ENCODE measurements at regions not wholly inside any gene's neighbourhood (a gene's known extent, or its start where the extent isn't known, plus 50 kb on each side); places are given as distances from the start of the nearest gene placed in this dataset.

GRCh38 chr6:169935861-169936260 lies 184.4 kb downstream of the ERMARD start:
- Histone ChIP-seq H3K36me3 (ENCODE audit: control insufficient read depth in 5 of 5, insufficient read depth in 5 of 5, low read length in 5 of 5) (no peaks in the 10 kb centered on the region), H3K27ac (ENCODE audit: low read depth, low read length) (no peak overlapping the region), H3K4me3 (ENCODE audit: low read depth in 1 of 5, low read length in 5 of 5) (no peak overlapping the region), H3K27me3 (ENCODE audit: control insufficient read depth in 5 of 5, insufficient read depth in 4 of 5, low read length in 5 of 5) (peaks cover 4 to 40% (median 19%) of the 10 kb centered on the region in 5 donors), H3K4me1 (ENCODE audit: control insufficient read depth in 5 of 5, insufficient read depth in 5 of 5, low read length in 5 of 5) (peaks cover 3 to 29% (median 28%) of the 10 kb centered on the region in 5 donors), H3K9me3 (ENCODE audit: control insufficient read depth in 5 of 5, low read length in 5 of 5) (no peaks in the 10 kb centered on the region), H3K9ac (ENCODE audit: low read length in 5 of 5) (no peak overlapping the region)

- Histone ChIP-seq H3K36me3 (ENCODE audit: control insufficient read depth in 5 of 5, insufficient read depth in 5 of 5, low read length in 5 of 5) (no peaks in the 10 kb centered on the region), H3K27ac (ENCODE audit: low read depth, low read length) (no peak overlapping the region), H3K9ac (ENCODE audit: low read length in 5 of 5) (no peak overlapping the region), H3K4me3 (ENCODE audit: low read depth in 1 of 5, low read length in 5 of 5) (no peak overlapping the region), H3K9me3 (ENCODE audit: control insufficient read depth in 5 of 5, low read length in 5 of 5) (no peaks in the 10 kb centered on the region), H3K27me3 (ENCODE audit: control insufficient read depth in 5 of 5, insufficient read depth in 4 of 5, low read length in 5 of 5) (peaks cover 4 to 39% (median 17%) of the 10 kb centered on the region in 5 donors), H3K4me1 (ENCODE audit: control insufficient read depth in 5 of 5, insufficient read depth in 5 of 5, low read length in 5 of 5) (peaks cover 3 to 29% (median 28%) of the 10 kb centered on the region in 5 donors)
These were observed 183.9 kb downstream of the ERMARD start for GRCh38 chr6:169935348-169935718.

GRCh38 chr6:169934699-169935347 lies 183.4 kb downstream of the ERMARD start:
- H3K27ac ChIP-seq (ENCODE audit: low read depth, low read length), result no peak overlapping the region
- no peaks in the 10 kb centered on the region for H3K36me3 ChIP-seq (ENCODE audit: control insufficient read depth in 5 of 5, insufficient read depth in 5 of 5, low read length in 5 of 5)
- H3K9ac ChIP-seq (ENCODE audit: low read length in 5 of 5), result no peak overlapping the region
- H3K9me3 ChIP-seq (ENCODE audit: control insufficient read depth in 5 of 5, low read length in 5 of 5), result no peaks in the 10 kb centered on the region
- peaks cover under 1 to 33% (median 17%) of the 10 kb centered on the region in 5 donors for H3K27me3 ChIP-seq (ENCODE audit: control insufficient read depth in 5 of 5, insufficient read depth in 4 of 5, low read length in 5 of 5)
- no peak overlapping the region for H3K4me3 ChIP-seq (ENCODE audit: low read depth in 1 of 5, low read length in 5 of 5)
- peaks cover 3 to 29% (median 28%) of the 10 kb centered on the region in 5 donors for H3K4me1 ChIP-seq (ENCODE audit: control insufficient read depth in 5 of 5, insufficient read depth in 5 of 5, low read length in 5 of 5)

GRCh38 chr6:169933839-169934698 lies 182.6 kb downstream of the ERMARD start:
- Histone ChIP-seq H3K9me3 (ENCODE audit: control insufficient read depth in 5 of 5, low read length in 5 of 5) (peaks cover 0 to 6% (median 0%) of the 10 kb centered on the region in 5 donors), H3K4me3 (ENCODE audit: low read depth in 1 of 5, low read length in 5 of 5) (peak overlapping the region in 1 of 5 donors; percentile 27), H3K36me3 (ENCODE audit: control insufficient read depth in 5 of 5, insufficient read depth in 5 of 5, low read length in 5 of 5) (no peaks in the 10 kb centered on the region), H3K4me1 (ENCODE audit: control insufficient read depth in 5 of 5, insufficient read depth in 5 of 5, low read length in 5 of 5) (peaks cover 3 to 29% (median 28%) of the 10 kb centered on the region in 5 donors), H3K9ac (ENCODE audit: low read length in 5 of 5) (no peak overlapping the region), H3K27me3 (ENCODE audit: control insufficient read depth in 5 of 5, insufficient read depth in 4 of 5, low read length in 5 of 5) (peaks cover 0 to 30% (median 17%) of the 10 kb centered on the region in 5 donors), H3K27ac (ENCODE audit: low read depth, low read length) (no peak overlapping the region)

- Histone ChIP-seq H3K9me3 (ENCODE audit: control insufficient read depth in 5 of 5, low read length in 5 of 5) (peaks cover 0 to 6% (median 0%) of the 10 kb centered on the region in 5 donors), H3K27me3 (ENCODE audit: control insufficient read depth in 5 of 5, insufficient read depth in 4 of 5, low read length in 5 of 5) (peaks cover 0 to 23% (median 17%) of the 10 kb centered on the region in 5 donors), H3K4me3 (ENCODE audit: low read depth in 1 of 5, low read length in 5 of 5) (no peak overlapping the region), H3K36me3 (ENCODE audit: control insufficient read depth in 5 of 5, insufficient read depth in 5 of 5, low read length in 5 of 5) (no peaks in the 10 kb centered on the region), H3K9ac (ENCODE audit: low read length in 5 of 5) (no peak overlapping the region), H3K27ac (ENCODE audit: low read depth, low read length) (no peak overlapping the region), H3K4me1 (ENCODE audit: control insufficient read depth in 5 of 5, insufficient read depth in 5 of 5, low read length in 5 of 5) (peaks cover 3 to 29% (median 28%) of the 10 kb centered on the region in 5 donors)
These were observed 181.9 kb downstream of the ERMARD start for GRCh38 chr6:169933251-169933821.

- Histone ChIP-seq H3K4me1 (ENCODE audit: control insufficient read depth in 5 of 5, insufficient read depth in 5 of 5, low read length in 5 of 5) (peaks cover 3 to 28% (median 23%) of the 10 kb centered on the region in 5 donors), H3K27ac (ENCODE audit: low read depth, low read length) (no peak overlapping the region), H3K36me3 (ENCODE audit: control insufficient read depth in 5 of 5, insufficient read depth in 5 of 5, low read length in 5 of 5) (no peaks in the 10 kb centered on the region), H3K9ac (ENCODE audit: low read length in 5 of 5) (no peak overlapping the region), H3K9me3 (ENCODE audit: control insufficient read depth in 5 of 5, low read length in 5 of 5) (peaks cover 0 to 6% (median 0%) of the 10 kb centered on the region in 5 donors), H3K27me3 (ENCODE audit: control insufficient read depth in 5 of 5, insufficient read depth in 4 of 5, low read length in 5 of 5) (peaks cover 0 to 17% (median 12%) of the 10 kb centered on the region in 5 donors), H3K4me3 (ENCODE audit: low read depth in 1 of 5, low read length in 5 of 5) (no peak overlapping the region)
These were observed 181.1 kb downstream of the ERMARD start for GRCh38 chr6:169932491-169932890.

- Histone ChIP-seq H3K9me3 (ENCODE audit: control insufficient read depth in 5 of 5, low read length in 5 of 5) (peaks cover 0 to 6% (median 0%) of the 10 kb centered on the region in 5 donors), H3K9ac (ENCODE audit: low read length in 5 of 5) (no peak overlapping the region), H3K4me3 (ENCODE audit: low read depth in 1 of 5, low read length in 5 of 5) (no peak overlapping the region), H3K4me1 (ENCODE audit: control insufficient read depth in 5 of 5, insufficient read depth in 5 of 5, low read length in 5 of 5) (peaks cover 3 to 37% (median 25%) of the 10 kb centered on the region in 5 donors), H3K36me3 (ENCODE audit: control insufficient read depth in 5 of 5, insufficient read depth in 5 of 5, low read length in 5 of 5) (no peaks in the 10 kb centered on the region), H3K27ac (ENCODE audit: low read depth, low read length) (no peak overlapping the region), H3K27me3 (ENCODE audit: control insufficient read depth in 5 of 5, insufficient read depth in 4 of 5, low read length in 5 of 5) (peaks cover 0 to 10% (median 7%) of the 10 kb centered on the region in 5 donors)
These were observed 179.8 kb downstream of the ERMARD start for GRCh38 chr6:169931261-169931660.

GRCh38 chr6:169930799-169931198 lies 179.4 kb downstream of the ERMARD start:
- no peaks in the 10 kb centered on the region for H3K36me3 ChIP-seq (ENCODE audit: control insufficient read depth in 5 of 5, insufficient read depth in 5 of 5, low read length in 5 of 5)
- H3K9ac ChIP-seq (ENCODE audit: low read length in 5 of 5), result no peak overlapping the region
- no peak overlapping the region for H3K4me3 ChIP-seq (ENCODE audit: low read depth in 1 of 5, low read length in 5 of 5)
- H3K4me1 ChIP-seq (ENCODE audit: control insufficient read depth in 5 of 5, insufficient read depth in 5 of 5, low read length in 5 of 5), result peaks cover 3 to 37% (median 25%) of the 10 kb centered on the region in 5 donors
- H3K9me3 ChIP-seq (ENCODE audit: control insufficient read depth in 5 of 5, low read length in 5 of 5), result peaks cover 0 to 6% (median 0%) of the 10 kb centered on the region in 5 donors
- peaks cover 0 to 7% (median 3%) of the 10 kb centered on the region in 5 donors for H3K27me3 ChIP-seq (ENCODE audit: control insufficient read depth in 5 of 5, insufficient read depth in 4 of 5, low read length in 5 of 5)
- H3K27ac ChIP-seq (ENCODE audit: low read depth, low read length), result no peak overlapping the region

- Histone ChIP-seq H3K4me1 (ENCODE audit: control insufficient read depth in 5 of 5, insufficient read depth in 5 of 5, low read length in 5 of 5) (peaks cover 0 to 14% (median 2%) of the 10 kb centered on the region in 5 donors), H3K27ac (ENCODE audit: low read depth, low read length) (no peak overlapping the region), H3K4me3 (ENCODE audit: low read depth in 1 of 5, low read length in 5 of 5) (no peak overlapping the region), H3K27me3 (ENCODE audit: control insufficient read depth in 5 of 5, insufficient read depth in 4 of 5, low read length in 5 of 5) (peaks cover 0 to 3% (median 0%) of the 10 kb centered on the region in 5 donors), H3K36me3 (ENCODE audit: control insufficient read depth in 5 of 5, insufficient read depth in 5 of 5, low read length in 5 of 5) (no peaks in the 10 kb centered on the region), H3K9ac (ENCODE audit: low read length in 5 of 5) (no peak overlapping the region), H3K9me3 (ENCODE audit: control insufficient read depth in 5 of 5, low read length in 5 of 5) (peaks cover 0 to 6% (median 0%) of the 10 kb centered on the region in 5 donors)
These were observed 176.3 kb downstream of the ERMARD start for GRCh38 chr6:169927711-169928110.
